GM03348 (cell line): ENCODE measurements at regions not wholly inside any gene's neighbourhood (a gene's known extent, or its start where the extent isn't known, plus 50 kb on each side); places are given as distances from the start of the nearest gene placed in this dataset.
"Not testable (repeated sequence)": the region's sequence is repeated elsewhere in the genome, so short reads cannot be mapped to it uniquely, and the experiment has no call there.

Source experiments
- DNase-seq: peaks from one replicate; pipeline ENCODE4 v3.0.0; 2012; ENCODE audit warnings: low spot score

GRCh38 chr6:115415378-115415777 is 645.3 kb downstream of the FRK start:
- DNase-seq, result no peak

GRCh38 chr6:115414916-115415315 is 645.8 kb downstream of the FRK start:
- DNase-seq, result not testable (repeated sequence)

- no peak for DNase-seq
These were observed 648.9 kb downstream of the FRK start for GRCh38 chr6:115411756-115412155.

- DNase-seq, result no peak
These were observed 656.2 kb downstream of the FRK start for GRCh38 chr6:115404446-115404845.

GRCh38 chr6:115398607-115399006 is 662.1 kb downstream of the FRK start:
- DNase-seq, result no peak

- no peak for DNase-seq
These were observed 664.4 kb downstream of the FRK start for GRCh38 chr6:115396112-115396906.

GRCh38 chr6:115393821-115394220 is 666.9 kb downstream of the FRK start:
- no peak for DNase-seq

GRCh38 chr6:115370202-115370601 is 690.5 kb downstream of the FRK start:
- DNase-seq, result no peak

- no peak for DNase-seq
These were observed 694.9 kb downstream of the FRK start for GRCh38 chr6:115365783-115366182.

GRCh38 chr6:115363379-115363778 is 697.3 kb downstream of the FRK start:
- DNase-seq, result no peak

- no peak for DNase-seq
These were observed 698.5 kb downstream of the FRK start for GRCh38 chr6:115362234-115362633.

- DNase-seq, result no peak
These were observed 699.9 kb downstream of the FRK start for GRCh38 chr6:115360602-115361325.

- no peak for DNase-seq
These were observed 702.1 kb downstream of the FRK start for GRCh38 chr6:115358616-115359015.

GRCh38 chr6:115356371-115356770 is 704.3 kb downstream of the FRK start:
- no peak for DNase-seq

GRCh38 chr6:115323001-115323400 is 737.7 kb downstream of the FRK start:
- no peak for DNase-seq

- DNase-seq, result no peak
These were observed 740.9 kb downstream of the FRK start for GRCh38 chr6:115319823-115320222.

GRCh38 chr6:115310156-115310555 is 750.5 kb downstream of the FRK start:
- DNase-seq, result no peak

GRCh38 chr6:115302731-115303130 is 758.0 kb downstream of the FRK start:
- no peak for DNase-seq

GRCh38 chr6:115287467-115287866 is 773.2 kb downstream of the FRK start:
- no peak for DNase-seq

GRCh38 chr6:115276881-115277565 is 783.7 kb downstream of the FRK start:
- DNase-seq, result no peak

- DNase-seq, result no peak
These were observed 788.4 kb downstream of the FRK start for GRCh38 chr6:115272311-115272710.

- DNase-seq, result no peak
These were observed 789.3 kb downstream of the FRK start for GRCh38 chr6:115271434-115271833.

GRCh38 chr6:115270953-115271352 is 789.7 kb downstream of the FRK start:
- DNase-seq, result no peak
